Liver (tissue), 3 donors: ENCODE measurements at regions not wholly inside any gene's neighbourhood (a gene's known extent, or its start where the extent isn't known, plus 50 kb on each side); places are given as distances from the start of the nearest gene placed in this dataset.

ENCODE experiments used
- CTCF ChIP-seq: fragments of 150-350 bp; IDR thresholded peaks from 2 replicates; pipeline ENCODE4 v1.5.1; 2017; ENCODE audit warnings: improper control_type of control experiment, low read depth, low read length; ENCODE audit not compliant: missing input control
- EGR1 ChIP-seq, 2 donors: IDR thresholded peaks; 2 replicates each; pipeline ENCODE4 v1.6.1; 2016 to 2018; ENCODE audit warnings: antibody characterized with exemption in 2 of 2, low read depth in 2 of 2
- ZBTB33 ChIP-seq: IDR thresholded peaks from 2 replicates; pipeline ENCODE4 v1.6.1; 2016; ENCODE audit warnings: antibody characterized with exemption
- donor health status: healthy.
- donor health status: healthy.

- TF ChIP-seq CTCF (no peak), ZBTB33 (no peak), EGR1 (IDR thresholded peaks at IDR 0.05; ENCODE audit: low read depth in 2 of 2) (no peak)
Observed at GRCh38 chr13:72144636-72145035, 277.6 kb upstream of the DACH1 start.
